ENCODE measurements at regions not wholly inside any gene's neighbourhood (a gene's known extent, or its start where the extent isn't known, plus 50 kb on each side); places are given as distances from the start of the nearest gene placed in this dataset.

DNA sequence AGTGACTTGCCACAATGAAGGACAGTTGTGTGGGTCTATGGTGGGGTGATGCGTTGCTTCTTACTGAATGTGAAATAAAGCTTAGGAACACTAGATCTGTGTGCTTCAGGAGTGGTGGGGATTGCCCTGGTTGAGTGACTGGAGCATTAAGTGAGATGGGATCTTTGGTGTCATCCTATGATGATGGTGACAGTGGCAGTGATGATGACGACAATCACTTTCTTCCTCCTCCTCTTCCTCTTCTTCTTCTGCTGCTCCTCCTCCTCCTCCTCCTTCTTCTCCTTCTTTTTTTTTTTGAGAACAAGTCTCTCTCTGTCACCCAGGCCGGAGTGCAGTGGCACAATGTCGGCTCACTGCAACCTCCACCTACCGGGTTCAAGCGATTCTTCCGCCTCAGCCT, 396.8 kb downstream of the SEC14L1 start:
- Histone ChIP-seq H3K36me3 (ENCODE audit: control insufficient read depth in 2 of 4, insufficient read depth in 4 of 4, low read length in 3 of 4) (no peaks in the 10 kb centered on the region), H2BK12ac (ENCODE audit: low read depth, low read length) (no peak overlapping the region), H3K56ac (replicated peaks; ENCODE audit: insufficient read length, low read depth, low read length) (no peak overlapping the region), H3K18ac (ENCODE audit: extremely low read depth, low read length) (no peak overlapping the region), H2BK15ac (ENCODE audit: low read length) (no peak overlapping the region), H3K4me2 (ENCODE audit: insufficient read depth in 1 of 2, low read depth in 2 of 2, low read length in 2 of 2) (no peak overlapping the region), H4K8ac (ENCODE audit: extremely low read depth, insufficient read depth, low read length) (no peak overlapping the region), H2BK120ac (replicated peaks; ENCODE audit: low read depth, low read length) (no peak overlapping the region), H3K79me1 (ENCODE audit: low read depth, low read length) (no peaks in the 10 kb centered on the region; the same call in 1 of the 2 replicates), H3K4ac (replicated peaks; ENCODE audit: insufficient read length, low read depth, low read length) (no peak overlapping the region), H2BK5ac (ENCODE audit: low read depth, low read length) (no peak overlapping the region), H4K91ac (replicated peaks; ENCODE audit: insufficient read length, low read length) (no peak overlapping the region), H3K4me3 (ENCODE audit: extremely low read depth in 1 of 4, insufficient read depth in 2 of 4, low read depth in 3 of 4, low read length in 4 of 4) (no peak overlapping the region; a peak in 1 of 8 replicates), H3K27me3 (replicated peaks in 1 of 4; ENCODE audit: control insufficient read depth in 3 of 4, extremely low read depth in 1 of 4, insufficient read depth in 3 of 4, low read length in 3 of 4) (peaks cover 0 to 5% (median 2%) of the 10 kb centered on the region in 4 experiments; a peak in 3 of 7 replicates), H3K4me1 (replicated peaks in 1 of 4; ENCODE audit: control insufficient read depth in 3 of 4, insufficient read depth in 4 of 4, low read length in 3 of 4) (peaks cover 0 to 15% (median 13%) of the 10 kb centered on the region in 4 experiments; a peak in 6 of 7 replicates), H4K20me1 (replicated peaks in 1 of 2; ENCODE audit: control insufficient read depth in 1 of 2, insufficient read depth in 2 of 2, low read length in 2 of 2) (no peaks in the 10 kb centered on the region), H4K5ac (ENCODE audit: insufficient read length, low read depth, low read length) (no peak overlapping the region), H2BK20ac (ENCODE audit: low read length) (no peak overlapping the region), H2AFZ (ENCODE audit: low read length) (no peak overlapping the region), H3K9ac (replicated peaks in 1 of 4; ENCODE audit: extremely low read depth in 1 of 4, low read depth in 3 of 4, low read length in 3 of 4) (no peak overlapping the region), H3K23ac (ENCODE audit: insufficient read length) (no peak overlapping the region), H3K23me2 (ENCODE audit: low read depth, low read length) (no peaks in the 10 kb centered on the region), H3K14ac (ENCODE audit: insufficient read length) (no peak overlapping the region), H3K9me3 (ENCODE audit: insufficient read depth in 2 of 2, low read depth in 1 of 2, low read length in 1 of 2) (no peaks in the 10 kb centered on the region), H2AK5ac (ENCODE audit: low read depth, low read length) (no peak overlapping the region), H3K79me2 (ENCODE audit: control insufficient read depth in 1 of 2, insufficient read depth in 2 of 2, low read length in 2 of 2) (no peaks in the 10 kb centered on the region), H3K27ac (ENCODE audit: low read depth, low read length) (no peak overlapping the region)
- no peak for FAIRE-seq
- POLR2A ChIA-PET (ENCODE audit: partially characterized antibody) = no interaction called here
- CTCF ChIA-PET (ENCODE audit: partially characterized antibody) = interaction anchor here (0.8 to 1.2 kb wide), 4 partner anchors 9 to 481 kb away, joined by 3 to 4 read pairs (median 3); no protein-coding TSS in a partner anchor
- TF ChIP-seq CTBP2 (IDR thresholded peaks at IDR 0.05; ENCODE audit: borderline replicate concordance, insufficient read depth, insufficient read length, low read length) (no peak), GTF2F1 (IDR thresholded peaks at IDR 0.05; ENCODE audit: borderline replicate concordance, low read depth, low read length) (no peak), TBP (IDR thresholded peaks at IDR 0.05; ENCODE audit: low read depth, low read length) (no peak), KDM4A (IDR thresholded peaks at IDR 0.05; ENCODE audit: low read depth, low read length, severe bottlenecking) (no peak), TAF1 (IDR thresholded peaks at IDR 0.05; ENCODE audit: low read depth, low read length) (no peak), YY1 (IDR thresholded peaks at IDR 0.05; ENCODE audit: low read depth, low read length) (no peak), JUND (IDR thresholded peaks at IDR 0.05; ENCODE audit: low read length) (no peak), SAP30 (IDR thresholded peaks at IDR 0.05; ENCODE audit: insufficient read depth, insufficient replicate concordance, low read length) (no peak)
- TF ChIP-seq, protein P1, sequence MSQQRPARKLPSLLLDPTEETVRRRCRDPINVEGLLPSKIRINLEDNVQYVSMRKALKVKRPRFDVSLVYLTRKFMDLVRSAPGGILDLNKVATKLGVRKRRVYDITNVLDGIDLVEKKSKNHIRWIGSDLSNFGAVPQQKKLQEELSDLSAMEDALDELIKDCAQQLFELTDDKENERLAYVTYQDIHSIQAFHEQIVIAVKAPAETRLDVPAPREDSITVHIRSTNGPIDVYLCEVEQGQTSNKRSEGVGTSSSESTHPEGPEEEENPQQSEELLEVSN (IDR thresholded peaks at IDR 0.05) = no peak
- DNase-seq (ENCODE audit: low read depth in 1 of 2, low spot score in 2 of 2) = no peak
- 91% methylated on average over 5 of the region's 7 CpGs; no CpG with 5 or more reads in 1 of the 2 experiments for WGBS, 2 experiments (ENCODE audit: extremely low coverage in 1 of 2, insufficient coverage in 1 of 2, insufficient read length in 1 of 2, insufficient replicate concordance in 2 of 2, low coverage in 1 of 2, low lambda C conversion rate in 2 of 2, missing lambda C conversion rate in 1 of 2)
